A549 (cell line): ENCODE measurements at regions not wholly inside any gene's neighbourhood (a gene's known extent, or its start where the extent isn't known, plus 50 kb on each side); places are given as distances from the start of the nearest gene placed in this dataset.

Experiments used
- CHD2 ChIP-seq: fragments of 150-350 bp; IDR thresholded peaks from 2 replicates; pipeline ENCODE4 v1.6.1; 2014; ENCODE audit warnings: low read length; ENCODE audit not compliant: partially characterized antibody
- EP300 ChIP-seq, 2 experiments: fragments of >200 bp; sonication (Bioruptor Twin); formaldehyde crosslinking; IDR thresholded peaks; 2 replicates in 1 of 2; 3 replicates in 1 of 2; pipeline ENCODE4 v1.6.1; 2016 to 2017
- HMGXB4 ChIP-seq: fragments of 250-450 bp; sonication (Bioruptor Pico); IDR thresholded peaks from 2 replicates; pipeline ENCODE4 v1.5.0; 2021; ENCODE audit warnings: mild to moderate bottlenecking, moderate library complexity, borderline replicate concordance
- KDM5A ChIP-seq: fragments of 200-600 bp; sonication (generic); IDR thresholded peaks from 2 replicates; pipeline ENCODE4 v1.6.1; 2016; ENCODE audit warnings: antibody characterized with exemption, mild to moderate bottlenecking
- POLR2A ChIP-seq: IDR thresholded peaks from 2 replicates; pipeline ENCODE4 v1.6.1; 2012; ENCODE audit warnings: mild to moderate bottlenecking, low read length
- RCOR1 ChIP-seq: fragments of 150-350 bp; IDR thresholded peaks from 2 replicates; pipeline ENCODE4 v1.6.1; 2014; ENCODE audit warnings: antibody characterized with exemption, low read length, low read depth
- ZFP36 ChIP-seq: fragments of 450-650 bp; IDR thresholded peaks from 2 replicates; pipeline ENCODE4 v1.6.1; 2014; ENCODE audit warnings: borderline replicate concordance; ENCODE audit not compliant: partially characterized antibody
- ZSCAN20 ChIP-seq: fragments of 250-450 bp; sonication (Bioruptor Pico); IDR thresholded peaks from 2 replicates; pipeline ENCODE4 v1.8.0; 2022; ENCODE audit warnings: mild to moderate bottlenecking, moderate library complexity
- TF ChIP-seq, protein P1 (sequence below): fragments of >200 bp; sonication (Bioruptor Twin); formaldehyde crosslinking; IDR thresholded peaks from 3 replicates; pipeline ENCODE4 v1.5.1; 2016
- TF ChIP-seq, protein P2 (sequence below): IDR thresholded peaks from 2 replicates; pipeline ENCODE4 v1.6.1; 2012
- TF ChIP-seq, protein P3 (sequence below): fragments of 450-650 bp; IDR thresholded peaks from 2 replicates; pipeline ENCODE4 v1.6.1; 2014; ENCODE audit warnings: antibody characterized with exemption

DNA sequence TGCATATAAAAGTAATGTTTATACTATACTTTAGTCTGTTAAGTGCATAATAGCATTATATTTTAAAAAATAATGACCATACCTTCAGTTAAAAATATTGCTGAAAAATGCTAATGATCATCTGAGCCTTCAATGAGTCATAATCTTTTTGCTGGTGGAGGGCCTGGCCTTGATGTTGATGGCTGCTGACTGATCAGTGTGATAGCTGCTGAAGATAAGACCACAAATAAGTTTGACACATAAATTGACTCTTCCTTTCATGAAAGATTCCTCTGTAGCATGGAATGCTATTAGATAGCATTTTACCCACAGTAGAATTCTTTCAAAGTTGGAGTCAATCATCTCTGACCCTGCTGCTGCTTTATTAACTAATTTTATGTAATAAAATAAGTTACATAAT, 128.4 kb upstream of the CCDC85A start:
- no peak for TF ChIP-seq POLR2A
- no peak for TF ChIP-seq ZSCAN20 (CRISPR knock-in tag)
- TF ChIP-seq, protein P1, sequence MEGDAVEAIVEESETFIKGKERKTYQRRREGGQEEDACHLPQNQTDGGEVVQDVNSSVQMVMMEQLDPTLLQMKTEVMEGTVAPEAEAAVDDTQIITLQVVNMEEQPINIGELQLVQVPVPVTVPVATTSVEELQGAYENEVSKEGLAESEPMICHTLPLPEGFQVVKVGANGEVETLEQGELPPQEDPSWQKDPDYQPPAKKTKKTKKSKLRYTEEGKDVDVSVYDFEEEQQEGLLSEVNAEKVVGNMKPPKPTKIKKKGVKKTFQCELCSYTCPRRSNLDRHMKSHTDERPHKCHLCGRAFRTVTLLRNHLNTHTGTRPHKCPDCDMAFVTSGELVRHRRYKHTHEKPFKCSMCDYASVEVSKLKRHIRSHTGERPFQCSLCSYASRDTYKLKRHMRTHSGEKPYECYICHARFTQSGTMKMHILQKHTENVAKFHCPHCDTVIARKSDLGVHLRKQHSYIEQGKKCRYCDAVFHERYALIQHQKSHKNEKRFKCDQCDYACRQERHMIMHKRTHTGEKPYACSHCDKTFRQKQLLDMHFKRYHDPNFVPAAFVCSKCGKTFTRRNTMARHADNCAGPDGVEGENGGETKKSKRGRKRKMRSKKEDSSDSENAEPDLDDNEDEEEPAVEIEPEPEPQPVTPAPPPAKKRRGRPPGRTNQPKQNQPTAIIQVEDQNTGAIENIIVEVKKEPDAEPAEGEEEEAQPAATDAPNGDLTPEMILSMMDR = no peak
- no peak for TF ChIP-seq RCOR1
- TF ChIP-seq ZFP36 = no peak
- TF ChIP-seq KDM5A = no peak
- TF ChIP-seq, protein P2, sequence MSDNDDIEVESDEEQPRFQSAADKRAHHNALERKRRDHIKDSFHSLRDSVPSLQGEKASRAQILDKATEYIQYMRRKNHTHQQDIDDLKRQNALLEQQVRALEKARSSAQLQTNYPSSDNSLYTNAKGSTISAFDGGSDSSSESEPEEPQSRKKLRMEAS = no peak
- TF ChIP-seq CHD2 = no peak
- no peak for TF ChIP-seq HMGXB4
- TF ChIP-seq, protein P3, sequence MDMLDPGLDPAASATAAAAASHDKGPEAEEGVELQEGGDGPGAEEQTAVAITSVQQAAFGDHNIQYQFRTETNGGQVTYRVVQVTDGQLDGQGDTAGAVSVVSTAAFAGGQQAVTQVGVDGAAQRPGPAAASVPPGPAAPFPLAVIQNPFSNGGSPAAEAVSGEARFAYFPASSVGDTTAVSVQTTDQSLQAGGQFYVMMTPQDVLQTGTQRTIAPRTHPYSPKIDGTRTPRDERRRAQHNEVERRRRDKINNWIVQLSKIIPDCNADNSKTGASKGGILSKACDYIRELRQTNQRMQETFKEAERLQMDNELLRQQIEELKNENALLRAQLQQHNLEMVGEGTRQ = no peak
- TF ChIP-seq EP300 (IDR thresholded peaks at IDR 0.05) = no peak
